ENCODE measurements at regions not wholly inside any gene's neighbourhood (a gene's known extent, or its start where the extent isn't known, plus 50 kb on each side); places are given as distances from the start of the nearest gene placed in this dataset.

GRCh38 chr3:30285188-30286006, 321.0 kb upstream of the TGFBR2 start:
- Histone ChIP-seq H3K36me3 (ENCODE audit: control insufficient read depth, insufficient read depth, low read length) (no peaks in the 10 kb centered on the region), H2AK9ac (replicated peaks; ENCODE audit: low read depth, low read length, poor library complexity) (no peak overlapping the region), H2AK5ac (ENCODE audit: low read depth, low read length) (no peak overlapping the region), H3K56ac (ENCODE audit: extremely low read depth, insufficient read depth, low read length) (no peak overlapping the region), H4K5ac (ENCODE audit: low read depth, low read length) (no peak overlapping the region), H3K23ac (ENCODE audit: low read depth, low read length) (no peak overlapping the region), H2BK5ac (ENCODE audit: low read depth, low read length, poor library complexity, severe bottlenecking) (no peak overlapping the region), H3K27ac (ENCODE audit: insufficient read depth, low read length) (no peak overlapping the region), H3K18ac (ENCODE audit: low read depth, low read length) (no peak overlapping the region), H2BK120ac (ENCODE audit: low read depth, low read length) (peak overlapping the region; percentile 20; the same call in 1 of the 2 replicates), H3K9me3 (ENCODE audit: control insufficient read depth, insufficient read depth, low read length) (no peaks in the 10 kb centered on the region), H3K4me3 (ENCODE audit: insufficient read depth, low read depth, low read length) (no peak overlapping the region), H3K27me3 (ENCODE audit: control insufficient read depth, insufficient read depth, low read length) (no peaks in the 10 kb centered on the region), H3K9me1 (ENCODE audit: insufficient read depth, low read length) (no peaks in the 10 kb centered on the region), H3K4ac (ENCODE audit: low read depth, low read length) (peak overlapping the region; percentile 73), H2BK15ac (ENCODE audit: low read depth, low read length) (0 out of 3 replicates have a peak overlapping the region, but pooled peaks have one; percentile 77), H4K8ac (ENCODE audit: low read depth in 2 of 2, low read length in 2 of 2) (no peak overlapping the region), H3K9ac (ENCODE audit: low read depth, low read length) (no peak overlapping the region), H2BK20ac (ENCODE audit: low read depth, low read length) (no peak overlapping the region), H4K20me1 (ENCODE audit: insufficient read depth, low read length) (no peaks in the 10 kb centered on the region), H3K14ac (replicated peaks; ENCODE audit: low read depth, low read length) (no peak overlapping the region), H3K4me1 (ENCODE audit: control insufficient read depth, insufficient read depth, low read length) (peaks cover 5% of the 10 kb centered on the region), H3K79me1 (ENCODE audit: low read depth in 1 of 2, low read length in 2 of 2) (no peaks in the 10 kb centered on the region), H3K4me2 (ENCODE audit: low read depth, low read length) (peak overlapping the region; percentile 30; the same call in 1 of the 2 replicates), H4K91ac (ENCODE audit: insufficient read depth, low read depth, low read length) (no peak overlapping the region), H2AFZ (replicated peaks; ENCODE audit: low read length, poor library complexity) (no peak overlapping the region)
- ChIA-PET POLR2A (ENCODE audit: unreplicated experiment) (no interaction called here), CTCF (no interaction called here)
- WGBS, 2 experiments (ENCODE audit: extremely low coverage in 2 of 2, insufficient read length in 1 of 2): no CpG with 5 or more reads among the region's 5 CpGs
- DNase-seq (no peak), ATAC-seq (ENCODE audit: low read depth) (no peak)
- BruUV-seq (replicated peaks): no TSS peak
- in situ Hi-C loops (cut with MboI; ENCODE audit: low sequenced_read_pairs): no loop called here
- dilution Hi-C loops (cut with HindIII; ENCODE audit: low sequenced_read_pairs, unreplicated experiment): no loop called here
- intact Hi-C loops (cut with micrococcal nuclease): loop anchor here (5.0 kb wide), 2 partner anchors 132 to 322 kb away; partner anchors contain the start of gene TGFBR2
- TF ChIP-seq BHLHE40 (IDR thresholded peaks at IDR 0.05; ENCODE audit: low read depth, low read length) (no peak), MAZ (IDR thresholded peaks at IDR 0.05; ENCODE audit: borderline replicate concordance, low read depth, low read length) (no peak), MXI1 (IDR thresholded peaks at IDR 0.05; ENCODE audit: borderline replicate concordance, low read depth, low read length) (no peak), CTCF (conservative IDR thresholded peaks at IDR 0.05; ENCODE audit: low read depth, low read length) (no peak), ELK1 (IDR thresholded peaks at IDR 0.05; ENCODE audit: borderline replicate concordance, low read depth, low read length) (no peak), NFE2L2 (IDR thresholded peaks at IDR 0.05; ENCODE audit: low read depth, low read length) (no peak), MAFK (IDR thresholded peaks at IDR 0.05; ENCODE audit: low read depth, low read length) (no peak), RCOR1 (IDR thresholded peaks at IDR 0.05; ENCODE audit: insufficient replicate concordance, low read length) (no peak), USF2 (IDR thresholded peaks at IDR 0.05; ENCODE audit: low read depth, low read length) (no peak), CHD1 (IDR thresholded peaks at IDR 0.05; ENCODE audit: low read depth, low read length) (no peak), FOS (IDR thresholded peaks at IDR 0.05; ENCODE audit: low read depth, low read length) (no peak), RFX5 (IDR thresholded peaks at IDR 0.05; ENCODE audit: low read depth, low read length) (no peak), CEBPB (IDR thresholded peaks at IDR 0.05; ENCODE audit: low read depth, low read length) (no peak), SMC3 (IDR thresholded peaks at IDR 0.05; ENCODE audit: low read depth, low read length) (no peak), RAD21 (IDR thresholded peaks at IDR 0.05; ENCODE audit: low read length) (no peak)

Measured in IMR-90 (cell line).